ENCODE measurements at regions not wholly inside any gene's neighbourhood (a gene's known extent, or its start where the extent isn't known, plus 50 kb on each side); places are given as distances from the start of the nearest gene placed in this dataset.

GRCh38 chr12:67832155-67832554, 157.1 kb upstream of the IFNG-AS1 start:
- DNase-seq (ENCODE audit: low read depth), result no peak

- no peak for DNase-seq (ENCODE audit: low read depth)
Observed at GRCh38 chr12:67833602-67834001, 155.6 kb upstream of the IFNG-AS1 start.

- no peak for DNase-seq (ENCODE audit: low read depth)
Observed at GRCh38 chr12:67837876-67838275, 151.4 kb upstream of the IFNG-AS1 start.

DNA sequence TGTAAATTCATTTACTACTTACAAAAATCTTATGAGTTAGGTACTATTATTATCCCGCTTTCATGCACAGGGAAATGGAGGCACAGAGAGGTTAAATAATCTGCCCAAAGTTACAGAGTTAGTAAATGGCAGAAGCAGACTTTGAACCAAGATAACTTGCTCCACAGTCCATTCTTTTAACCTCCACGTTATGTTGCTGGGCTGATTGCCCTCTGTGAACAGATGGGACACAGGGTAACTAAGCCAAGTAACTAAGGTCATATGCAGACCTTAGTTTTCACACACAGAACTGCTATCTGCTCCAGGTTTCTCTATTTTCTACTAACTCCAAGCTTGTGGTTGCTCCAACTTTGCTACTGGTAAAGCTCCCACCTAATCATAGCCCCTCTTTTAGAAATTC, 147.1 kb upstream of the IFNG-AS1 start:
- no peak for DNase-seq (ENCODE audit: low read depth)

DNA sequence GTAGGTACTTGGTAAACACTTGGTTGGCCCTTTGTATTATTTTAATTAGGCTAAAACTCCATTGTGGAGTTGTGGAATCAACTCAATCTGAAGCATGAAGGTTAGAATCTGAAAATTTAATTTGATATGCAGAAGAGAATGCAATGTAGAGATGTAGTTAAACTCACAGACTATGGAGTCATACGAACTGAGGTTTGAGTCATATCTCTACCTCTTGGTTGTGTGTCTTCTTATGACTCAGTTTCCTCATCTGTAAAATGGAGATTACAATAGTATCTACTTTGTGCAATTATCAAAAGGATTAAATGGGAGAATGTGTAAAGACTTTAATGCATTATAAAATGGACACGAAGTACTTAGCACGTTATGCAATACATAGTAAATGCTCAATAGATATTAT, 146.0 kb upstream of the IFNG-AS1 start:
- DNase-seq (ENCODE audit: low read depth), result no peak

DNA sequence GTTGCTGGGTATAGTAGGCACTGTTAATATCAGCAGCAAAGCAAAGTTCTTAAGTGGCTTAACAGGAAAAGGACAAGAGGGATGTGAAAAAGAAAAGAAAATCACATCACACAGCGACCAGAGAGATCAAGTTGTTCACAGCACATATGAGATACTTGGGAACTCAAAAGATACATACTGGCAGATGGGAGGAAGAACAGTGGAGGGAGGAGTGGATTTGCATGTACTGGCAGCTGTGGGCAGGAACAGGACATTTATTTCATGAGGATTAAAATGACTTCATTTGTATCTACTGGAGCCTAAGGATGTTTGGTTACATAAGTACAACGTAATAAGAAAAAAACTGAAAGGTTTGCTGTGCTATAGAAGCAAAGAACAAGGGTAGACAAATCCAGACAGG, 136.5 kb upstream of the IFNG-AS1 start:
- no peak for DNase-seq (ENCODE audit: low read depth)

DNA sequence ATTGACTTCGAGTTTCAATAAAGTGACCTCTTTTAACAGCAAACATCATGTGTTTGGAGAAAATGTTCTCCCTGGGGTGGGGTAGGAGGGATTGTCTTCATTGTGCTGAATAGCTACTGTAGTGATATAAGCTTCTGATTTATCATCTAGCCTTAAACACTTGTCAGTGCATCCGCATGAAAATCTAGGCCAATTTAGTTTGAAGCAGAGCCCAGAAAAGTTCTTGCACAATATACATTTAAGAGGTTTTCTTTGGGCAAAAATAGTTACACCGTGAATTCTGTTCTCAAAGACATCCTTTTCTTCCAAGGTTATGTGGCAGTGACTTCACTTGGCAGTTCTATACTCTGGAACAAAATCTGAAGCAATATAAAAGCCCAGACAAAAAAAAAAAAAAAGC, 136.0 kb upstream of the IFNG-AS1 start:
- DNase-seq (ENCODE audit: low read depth), result no peak

DNA sequence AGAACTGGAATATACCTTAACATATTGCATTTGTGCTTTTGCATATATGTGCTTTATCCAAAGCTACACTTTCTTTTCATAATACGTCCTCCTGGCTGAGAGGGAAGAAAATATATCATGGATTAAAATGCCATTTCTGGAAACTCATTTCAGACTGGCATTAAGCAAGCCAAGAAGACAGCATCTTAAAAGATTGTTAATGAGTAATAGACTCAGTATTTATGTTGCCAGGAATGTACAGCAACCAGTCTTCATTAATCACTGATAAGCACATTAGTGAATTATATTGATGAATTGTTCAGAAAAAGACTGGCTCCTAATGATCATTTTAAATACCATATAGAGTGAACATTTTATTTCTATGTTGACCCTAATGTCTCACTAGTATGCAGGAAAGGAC, 134.9 kb upstream of the IFNG-AS1 start:
- no peak for DNase-seq (ENCODE audit: low read depth)

DNA sequence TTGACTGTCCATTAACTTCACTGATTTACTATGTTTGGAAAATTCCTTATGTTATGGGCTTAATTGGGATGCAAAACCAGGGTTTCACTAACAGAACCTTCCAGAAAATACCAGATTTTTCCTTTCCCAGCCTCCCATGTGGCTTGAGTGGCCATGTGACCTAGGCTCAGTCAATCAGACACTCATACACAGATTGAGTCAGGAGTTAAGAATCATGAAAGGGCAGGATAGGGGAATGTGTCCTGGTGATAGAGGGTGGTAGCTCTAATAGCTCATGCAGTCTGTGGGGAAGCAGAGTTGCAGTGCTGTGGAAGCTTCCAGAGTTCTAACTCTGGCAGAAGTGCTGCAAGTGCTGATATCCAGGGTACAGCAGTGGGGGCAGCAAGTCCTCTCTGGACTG, 134.1 kb upstream of the IFNG-AS1 start:
- no peak for DNase-seq (ENCODE audit: low read depth)

GRCh38 chr12:67871231-67871630, 118.0 kb upstream of the IFNG-AS1 start:
- DNase-seq (ENCODE audit: low read depth), result no peak

GRCh38 chr12:67873355-67873754, 115.9 kb upstream of the IFNG-AS1 start:
- DNase-seq (ENCODE audit: low read depth), result no peak

GRCh38 chr12:67876305-67876915, 112.8 kb upstream of the IFNG-AS1 start:
- DNase-seq (ENCODE audit: low read depth), result no peak

- DNase-seq (ENCODE audit: low read depth), result no peak
Observed at GRCh38 chr12:67877727-67878126, 111.5 kb upstream of the IFNG-AS1 start.

- DNase-seq (ENCODE audit: low read depth), result no peak
Observed at GRCh38 chr12:67879937-67880336, 109.3 kb upstream of the IFNG-AS1 start.

DNA sequence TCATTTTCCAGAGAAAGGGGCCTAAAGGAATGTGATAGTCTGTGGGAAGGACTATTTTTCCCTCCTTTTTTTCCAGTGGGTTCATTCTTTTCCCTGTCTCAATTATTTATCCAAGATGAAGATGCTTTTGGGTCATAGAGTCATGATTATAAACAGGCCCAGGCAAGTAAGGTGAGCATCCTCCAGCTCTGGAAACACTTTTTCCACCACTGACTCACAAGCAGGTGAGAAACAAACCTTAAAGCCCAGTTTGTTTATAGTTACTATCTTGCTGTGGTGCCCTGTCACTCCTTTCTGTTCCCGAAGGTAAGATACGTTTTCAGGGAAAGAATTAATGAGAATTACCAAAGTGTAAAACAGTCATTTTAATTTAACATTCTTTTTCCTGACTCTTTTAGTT, 107.7 kb upstream of the IFNG-AS1 start:
- no peak for DNase-seq (ENCODE audit: low read depth)

DNA sequence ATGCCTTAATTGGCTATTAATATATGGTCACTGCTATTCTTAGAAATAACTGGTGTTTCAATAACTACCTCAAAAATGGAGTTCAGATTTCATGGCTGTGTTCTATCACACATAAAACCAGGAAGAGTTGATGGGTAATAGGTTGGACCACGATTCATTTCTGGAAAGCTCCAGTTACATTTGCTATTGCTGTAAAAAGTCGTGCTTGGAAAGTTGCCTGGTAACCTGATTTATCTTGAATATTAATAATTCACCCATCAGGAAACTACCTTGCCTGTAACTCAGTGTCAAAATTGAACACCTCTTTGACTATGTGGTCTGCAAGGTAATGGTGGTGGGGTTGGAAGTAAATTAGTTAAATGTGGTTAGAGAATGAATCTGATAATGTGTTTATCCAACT, 104.7 kb upstream of the IFNG-AS1 start:
- DNase-seq (ENCODE audit: low read depth), result no peak

- DNase-seq (ENCODE audit: low read depth), result no peak
Observed at GRCh38 chr12:67885375-67886169, 103.7 kb upstream of the IFNG-AS1 start.

- DNase-seq (ENCODE audit: low read depth), result no peak
Observed at GRCh38 chr12:67887065-67887464, 102.2 kb upstream of the IFNG-AS1 start.

DNA sequence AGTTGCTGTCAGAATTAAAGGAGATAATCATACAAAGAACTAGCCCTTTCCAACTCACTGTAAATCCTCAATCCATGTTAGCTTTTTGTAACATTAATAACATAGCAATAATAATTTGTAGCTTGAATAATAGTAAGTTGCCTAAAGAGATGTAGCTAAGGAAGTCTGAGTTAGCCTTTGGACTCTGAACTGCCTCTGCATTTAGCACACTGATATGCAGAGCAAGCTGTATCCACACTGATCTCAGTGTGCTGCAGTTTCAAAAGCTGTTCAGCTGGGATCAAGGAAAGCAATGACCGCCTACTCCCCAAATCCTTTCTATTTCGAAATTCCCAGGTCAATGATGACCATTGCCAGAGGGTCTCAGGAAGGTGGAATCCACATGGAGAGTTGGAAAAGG, 99.3 kb upstream of the IFNG-AS1 start:
- DNase-seq (ENCODE audit: low read depth), result no peak

DNA sequence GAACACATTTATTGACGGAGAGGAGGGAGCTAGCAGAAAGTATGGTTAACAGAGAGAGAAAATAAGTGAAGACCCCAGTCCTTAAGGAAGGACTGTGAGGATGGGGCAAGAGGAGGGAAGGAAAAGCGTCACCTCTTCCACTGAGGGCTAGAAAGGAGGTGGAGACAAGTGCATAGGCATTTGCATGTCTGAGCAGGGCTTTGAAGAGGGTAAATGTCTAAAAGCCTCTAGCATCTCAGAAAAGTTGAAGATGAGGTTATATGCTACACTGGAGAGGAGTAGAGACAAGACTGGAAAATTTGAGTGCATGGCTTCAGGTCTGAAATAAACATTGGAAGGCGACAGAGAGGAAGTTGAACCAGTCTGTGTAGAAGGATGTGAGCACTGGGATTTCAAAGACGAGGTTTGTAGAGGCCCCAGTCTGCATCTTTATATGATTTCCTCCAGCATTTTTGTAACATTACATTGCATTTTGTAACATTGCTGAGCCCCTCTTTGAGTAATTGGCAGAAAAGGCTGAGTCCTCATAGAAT, 98.5 kb upstream of the IFNG-AS1 start:
- no peak for DNase-seq (ENCODE audit: low read depth)

- no peak for DNase-seq (ENCODE audit: low read depth)
Observed at GRCh38 chr12:67891596-67891995, 97.7 kb upstream of the IFNG-AS1 start.

GRCh38 chr12:67892259-67893021, 96.8 kb upstream of the IFNG-AS1 start:
- DNase-seq (ENCODE audit: low read depth), result no peak
